CD14-positive monocyte (primary cell): ENCODE measurements at regions not wholly inside any gene's neighbourhood (a gene's known extent, or its start where the extent isn't known, plus 50 kb on each side); places are given as distances from the start of the nearest gene placed in this dataset.

Experiments
- DNase-seq, 3 donors: peaks; one replicate each; pipeline ENCODE4 v3.0.0-alpha.2; 2011 to 2022
- H2AFZ ChIP-seq: 2 replicates; pipeline ENCODE4 v1.6.0; 2012; ENCODE audit warnings: mild to moderate bottlenecking, low read depth, low read length, inconsistent platforms; ENCODE audit not compliant: insufficient read depth, poor library complexity, severe bottlenecking
- H3K27ac ChIP-seq, 2 donors: 1 replicate in 1 of 2; 2 replicates in 1 of 2; pipeline ENCODE4 v1.5.1; 2012 to 2013; ENCODE audit warnings: low read length in 2 of 2, control low read depth in 1 of 2, inconsistent platforms in 1 of 2, low read depth in 1 of 2, mild to moderate bottlenecking in 1 of 2
- H3K27me3 ChIP-seq, 2 donors: one replicate each; pipeline versions ENCODE4 v1.6.0 to v1.6.1; 2011 to 2013; ENCODE audit warnings: low read length in 2 of 2; ENCODE audit not compliant: control insufficient read depth in 2 of 2, insufficient read depth in 2 of 2
- H3K36me3 ChIP-seq, 2 donors: replicated peaks in 1 of 2; 1 replicate in 1 of 2; 2 replicates in 1 of 2; pipeline versions ENCODE4 v1.5.1 to v1.6.1; 2012 to 2013; ENCODE audit warnings: low read length in 2 of 2, control low read depth in 1 of 2, inconsistent platforms in 1 of 2, mild to moderate bottlenecking in 1 of 2; ENCODE audit not compliant: insufficient read depth in 2 of 2, control insufficient read depth in 1 of 2
- H3K4me1 ChIP-seq, 2 donors: 1 replicate in 1 of 2; 2 replicates in 1 of 2; pipeline versions ENCODE4 v1.5.1 to v1.6.1; 2012 to 2013; ENCODE audit warnings: low read length in 2 of 2, control low read depth in 1 of 2, inconsistent platforms in 1 of 2, mild to moderate bottlenecking in 1 of 2, moderate library complexity in 1 of 2; ENCODE audit not compliant: insufficient read depth in 2 of 2, control insufficient read depth in 1 of 2
- H3K4me2 ChIP-seq: replicated peaks from 2 replicates; pipeline ENCODE3; 2012; ENCODE audit warnings: low read length, moderate library complexity, mild to moderate bottlenecking; ENCODE audit not compliant: poor library complexity, severe bottlenecking; ENCODE audit errors: extremely low read depth
- H3K4me3 ChIP-seq, 3 experiments: fragments of 200-600 bp in 1 of 3; sonication (generic) in 1 of 3; replicated peaks in 1 of 3; 1 replicate in 2 of 3; 2 replicates in 1 of 3; pipeline ENCODE4 v1.5.1; 2011 to 2013; ENCODE audit warnings: low read length in 3 of 3, mild to moderate bottlenecking in 3 of 3, control low read depth in 2 of 3, low read depth in 2 of 3, inconsistent platforms in 1 of 3, moderate library complexity in 1 of 3
- H3K79me2 ChIP-seq: 2 replicates; pipeline ENCODE4 v1.6.0; 2012; ENCODE audit warnings: mild to moderate bottlenecking, control low read depth, inconsistent platforms, low read length, moderate library complexity; ENCODE audit not compliant: insufficient read depth
- H3K9ac ChIP-seq: 2 replicates; pipeline ENCODE4 v1.6.0; 2017; ENCODE audit warnings: low read length, mild to moderate bottlenecking; ENCODE audit not compliant: insufficient read depth, poor library complexity, severe bottlenecking
- H3K9me3 ChIP-seq, 2 donors: replicated peaks in 1 of 2; 1 replicate in 1 of 2; 2 replicates in 1 of 2; pipeline versions ENCODE4 v1.5.1 to v1.6.1; 2012 to 2013; ENCODE audit warnings: low read length in 2 of 2, control low read depth in 1 of 2; ENCODE audit not compliant: control insufficient read depth in 1 of 2, insufficient read depth in 1 of 2
- H4K20me1 ChIP-seq: 2 replicates; pipeline ENCODE4 v1.6.0; 2012; ENCODE audit warnings: mild to moderate bottlenecking, low read length, control low read depth, moderate library complexity; ENCODE audit not compliant: insufficient read depth
- H3K27ac Mint-ChIP-seq, 7 donors: one replicate each; pipeline ENCODE4 v1.8.0; 2020; ENCODE audit warnings: mild to moderate bottlenecking in 7 of 7, mixed read lengths in 7 of 7, moderate library complexity in 6 of 7, inconsistent platforms in 2 of 7
- H3K27me3 Mint-ChIP-seq, 3 donors: one replicate each; pipeline ENCODE4 v1.8.0; 2021 to 2022; ENCODE audit warnings: low read depth in 3 of 3, mild to moderate bottlenecking in 3 of 3, mixed read lengths in 3 of 3, moderate library complexity in 3 of 3, inconsistent platforms in 1 of 3
- H3K36me3 Mint-ChIP-seq, 2 donors: one replicate each; pipeline ENCODE4 v1.8.0; 2020; ENCODE audit warnings: mixed read lengths in 2 of 2, inconsistent platforms in 1 of 2, mild to moderate bottlenecking in 1 of 2
- H3K4me1 Mint-ChIP-seq: one replicate; pipeline ENCODE4 v1.8.0; 2020; ENCODE audit warnings: mild to moderate bottlenecking, mixed read lengths
- H3K4me3 Mint-ChIP-seq, 2 donors: one replicate each; pipeline ENCODE4 v1.8.0; 2020; ENCODE audit warnings: mild to moderate bottlenecking in 2 of 2, mixed read lengths in 2 of 2, moderate library complexity in 1 of 2
- H3K9me3 Mint-ChIP-seq, 7 donors: one replicate each; pipeline ENCODE4 v1.8.0; 2020 to 2022; ENCODE audit warnings: mixed read lengths in 7 of 7, mild to moderate bottlenecking in 6 of 7, moderate library complexity in 6 of 7, inconsistent platforms in 2 of 7
- WGBS: methylation state at CpG from one replicate; pipeline ENCODE4 v1.1.5; 2013; ENCODE audit warnings: missing lambda C conversion rate; ENCODE audit not compliant: insufficient coverage; 5-methylcytosine and 5-hydroxymethylcytosine counted together
- intact Hi-C, 2 donors: fragments of 100-400 bp; cut with micrococcal nuclease; formaldehyde crosslinking; loops; one replicate each; pipeline versions ENCODE4 v1.15.0 to v1.15.1; 2023
- TF ChIP-seq, protein P1 (sequence below): fragments of 200-600 bp; IDR thresholded peaks from one replicate; pipeline ENCODE4 v1.8.0; 2022; ENCODE audit warnings: antibody characterized with exemption, mild to moderate bottlenecking

DNA sequence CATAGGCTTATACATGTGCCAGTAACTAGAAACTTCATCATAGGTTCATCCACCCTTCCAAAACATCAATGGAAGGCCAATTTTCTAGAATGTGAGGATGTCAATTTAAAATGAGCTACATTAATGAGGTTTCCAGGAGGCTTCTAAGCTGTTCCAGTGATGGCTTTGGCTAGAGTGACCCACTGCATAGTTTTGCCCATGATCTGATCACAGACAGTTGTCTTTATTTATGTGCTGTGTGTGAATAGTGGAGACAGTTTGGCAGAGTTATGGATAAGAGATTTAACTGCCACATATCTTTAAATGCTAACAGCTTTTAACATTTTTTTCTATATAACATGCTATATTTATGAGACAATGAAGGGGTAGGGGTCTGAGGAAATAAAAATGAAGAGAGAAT, 139.0 kb upstream of the ZNF462 start:
- Mint-ChIP-seq H3K4me3 (no peak overlapping the region), H3K36me3 (no peaks in the 10 kb centered on the region), H3K27me3 (no peaks in the 10 kb centered on the region), H3K27ac (no peak overlapping the region), H3K4me1 (no peaks in the 10 kb centered on the region), H3K9me3 (peaks cover 0 to 4% (median 2%) of the 10 kb centered on the region in 7 donors)
- H4K20me1 ChIP-seq = no peaks in the 10 kb centered on the region
- H3K79me2 ChIP-seq = no peaks in the 10 kb centered on the region
- H3K4me3 ChIP-seq = no peak overlapping the region
- H3K27me3 ChIP-seq = no peaks in the 10 kb centered on the region
- H2AFZ ChIP-seq = no peak overlapping the region
- DNase-seq = no peak
- H3K9me3 ChIP-seq = no peaks in the 10 kb centered on the region
- intact Hi-C loops = no loop called here
- TF ChIP-seq, protein P1, sequence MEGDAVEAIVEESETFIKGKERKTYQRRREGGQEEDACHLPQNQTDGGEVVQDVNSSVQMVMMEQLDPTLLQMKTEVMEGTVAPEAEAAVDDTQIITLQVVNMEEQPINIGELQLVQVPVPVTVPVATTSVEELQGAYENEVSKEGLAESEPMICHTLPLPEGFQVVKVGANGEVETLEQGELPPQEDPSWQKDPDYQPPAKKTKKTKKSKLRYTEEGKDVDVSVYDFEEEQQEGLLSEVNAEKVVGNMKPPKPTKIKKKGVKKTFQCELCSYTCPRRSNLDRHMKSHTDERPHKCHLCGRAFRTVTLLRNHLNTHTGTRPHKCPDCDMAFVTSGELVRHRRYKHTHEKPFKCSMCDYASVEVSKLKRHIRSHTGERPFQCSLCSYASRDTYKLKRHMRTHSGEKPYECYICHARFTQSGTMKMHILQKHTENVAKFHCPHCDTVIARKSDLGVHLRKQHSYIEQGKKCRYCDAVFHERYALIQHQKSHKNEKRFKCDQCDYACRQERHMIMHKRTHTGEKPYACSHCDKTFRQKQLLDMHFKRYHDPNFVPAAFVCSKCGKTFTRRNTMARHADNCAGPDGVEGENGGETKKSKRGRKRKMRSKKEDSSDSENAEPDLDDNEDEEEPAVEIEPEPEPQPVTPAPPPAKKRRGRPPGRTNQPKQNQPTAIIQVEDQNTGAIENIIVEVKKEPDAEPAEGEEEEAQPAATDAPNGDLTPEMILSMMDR = no peak
- H3K9ac ChIP-seq = no peak overlapping the region
- no peak overlapping the region for H3K27ac ChIP-seq
- no peaks in the 10 kb centered on the region for H3K36me3 ChIP-seq
- no peaks in the 10 kb centered on the region for H3K4me1 ChIP-seq
- H3K4me2 ChIP-seq = no peak overlapping the region

DNA sequence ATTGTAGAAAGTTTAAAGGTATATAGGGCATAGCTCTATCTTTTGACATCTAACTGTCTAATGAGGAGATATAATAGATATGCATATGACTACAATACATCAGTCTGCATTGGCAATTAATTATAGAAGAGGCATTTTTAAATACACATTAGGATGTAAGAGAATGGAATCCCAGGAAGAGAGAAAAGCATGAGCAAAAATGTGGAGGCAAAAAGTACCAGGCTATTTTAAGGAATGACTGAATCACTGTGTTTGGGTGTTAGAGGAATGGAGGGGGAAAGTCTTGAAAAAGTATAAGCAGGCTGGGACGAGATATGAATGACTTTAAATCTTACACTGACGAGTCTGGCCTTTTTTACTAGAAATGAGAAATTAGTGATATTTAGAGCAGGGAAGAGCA, 138.4 kb upstream of the ZNF462 start:
- Histone ChIP-seq H3K79me2 (no peaks in the 10 kb centered on the region), H3K4me3 (no peak overlapping the region), H3K27me3 (no peaks in the 10 kb centered on the region), H3K9ac (no peak overlapping the region), H3K4me2 (no peak overlapping the region), H3K9me3 (no peaks in the 10 kb centered on the region), H3K4me1 (no peaks in the 10 kb centered on the region), H3K36me3 (no peaks in the 10 kb centered on the region), H2AFZ (no peak overlapping the region), H3K27ac (no peak overlapping the region), H4K20me1 (no peaks in the 10 kb centered on the region)
- TF ChIP-seq, protein P1 = no peak
- Mint-ChIP-seq H3K9me3 (peaks cover 0 to 4% (median 2%) of the 10 kb centered on the region in 7 donors), H3K4me1 (no peaks in the 10 kb centered on the region), H3K27ac (no peak overlapping the region), H3K36me3 (no peaks in the 10 kb centered on the region), H3K27me3 (no peaks in the 10 kb centered on the region), H3K4me3 (no peak overlapping the region)
- no peak for DNase-seq
- intact Hi-C loops = no loop called here
- 81% methylated on average over 2 of the region's 2 CpGs for WGBS
